NCI-H128 (cell line): ENCODE measurements at regions not wholly inside any gene's neighbourhood (a gene's known extent, or its start where the extent isn't known, plus 50 kb on each side); places are given as distances from the start of the nearest gene placed in this dataset.
"Not testable (repeated sequence)": the region's sequence is repeated elsewhere in the genome, so short reads cannot be mapped to it uniquely, and the experiment has no call there.

Experiments used
- DNase-seq: peaks from one replicate; lab custom pipeline; 2025; ENCODE audit not compliant: unreplicated experiment; lab: John Stamatoyannopoulos, UW

- no peak for DNase-seq
Observed at GRCh38 chr2:16032282-16033031, 92.1 kb downstream of the MYCN start.

GRCh38 chr2:16031848-16032159 is 91.5 kb downstream of the MYCN start:
- no peak for DNase-seq

- DNase-seq = no peak
Observed at GRCh38 chr2:16031058-16031847, 90.9 kb downstream of the MYCN start.

DNA sequence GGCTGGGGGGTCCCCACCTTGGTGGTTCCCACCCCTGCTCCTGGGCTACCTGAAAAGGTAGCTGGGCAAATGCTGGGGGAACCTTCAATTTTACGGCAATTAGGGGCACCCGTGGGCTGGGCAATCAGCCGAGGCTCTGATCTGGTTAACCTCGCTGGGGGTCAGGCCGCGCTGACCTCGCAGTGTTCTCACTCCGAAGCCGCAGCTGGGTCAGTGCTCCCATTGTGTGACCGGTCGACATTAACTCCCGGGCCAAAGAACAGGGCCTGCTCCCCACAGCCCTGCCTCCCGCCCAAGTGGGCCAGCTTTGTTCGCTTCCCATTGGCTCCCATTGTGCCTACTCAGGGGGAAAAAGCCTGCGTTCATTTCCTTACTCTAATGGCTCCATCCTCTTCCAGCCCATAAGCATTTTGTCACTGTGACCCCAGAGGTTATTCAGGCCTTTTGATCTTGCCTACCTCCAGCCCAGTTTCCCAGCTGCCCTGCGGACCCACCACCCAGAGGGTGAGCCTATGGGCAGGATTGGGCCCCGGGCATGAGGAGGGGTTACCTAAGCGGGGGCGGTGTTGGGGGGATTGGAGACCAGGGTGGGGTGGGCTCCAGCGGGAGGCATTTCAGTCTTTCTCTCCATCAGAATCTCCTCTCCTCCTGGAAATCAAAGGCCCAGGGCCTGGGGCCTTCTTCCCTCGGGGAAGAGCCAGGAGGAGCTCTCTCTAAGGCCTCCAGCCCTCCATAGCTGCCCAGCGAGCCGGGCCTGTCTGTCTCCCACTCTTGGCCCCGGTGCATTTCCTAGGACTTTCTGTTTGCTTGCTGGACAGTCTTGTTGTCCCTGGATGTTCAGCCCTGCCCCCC is 90.1 kb downstream of the MYCN start:
- DNase-seq = no peak

DNA sequence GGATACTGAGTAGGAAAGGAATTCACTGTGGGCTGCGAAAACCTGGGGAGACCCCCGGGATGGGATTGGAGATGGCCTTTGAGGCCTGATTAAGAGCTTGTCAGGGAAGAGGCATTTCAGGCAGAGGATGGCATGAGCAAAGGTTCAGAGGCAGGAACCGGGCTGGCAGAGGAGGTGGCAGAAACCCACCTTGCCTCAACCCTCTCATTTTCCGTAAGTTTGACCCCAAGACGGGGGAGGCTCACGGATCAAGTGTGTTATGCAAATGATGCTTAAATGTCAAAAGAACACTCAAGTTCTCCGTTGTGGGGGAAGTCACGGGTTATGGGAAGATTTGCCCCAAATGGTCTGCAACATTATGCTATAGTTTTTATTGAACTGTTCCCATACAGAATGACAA is 88.3 kb downstream of the MYCN start:
- no peak for DNase-seq

DNA sequence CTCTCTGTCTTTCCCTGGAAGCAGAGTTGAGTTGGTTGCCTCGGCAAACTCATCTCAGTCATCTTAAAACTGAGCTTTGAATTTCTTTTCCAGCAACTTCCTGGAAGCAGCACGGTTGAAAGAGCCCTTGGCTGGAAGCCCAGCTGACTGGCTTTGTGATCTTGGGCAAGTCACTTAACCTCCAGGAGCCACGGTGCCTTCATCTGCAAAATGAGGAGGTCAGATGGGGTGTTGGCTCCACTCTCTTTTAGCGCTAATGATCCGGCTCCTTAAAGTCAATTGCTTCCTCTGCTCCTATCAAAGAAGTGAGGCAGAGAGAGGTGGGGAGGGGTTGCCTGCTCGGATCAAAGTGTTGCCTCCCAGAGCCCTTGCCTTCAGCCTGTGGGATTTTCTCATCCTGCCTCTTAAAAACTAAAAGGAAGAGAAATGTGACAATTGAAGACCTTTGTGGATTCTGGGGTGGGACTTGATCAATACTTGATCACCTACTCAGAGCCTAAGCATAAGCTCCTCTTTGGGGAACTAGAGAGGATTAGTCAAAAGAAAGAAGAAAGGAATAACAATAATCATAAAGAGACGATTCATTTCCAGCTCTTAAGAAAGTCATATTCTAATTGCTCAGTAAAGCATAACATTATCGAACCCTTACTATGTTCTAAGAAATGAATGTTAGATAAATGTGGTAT is 86.6 kb downstream of the MYCN start:
- DNase-seq = no peak

DNA sequence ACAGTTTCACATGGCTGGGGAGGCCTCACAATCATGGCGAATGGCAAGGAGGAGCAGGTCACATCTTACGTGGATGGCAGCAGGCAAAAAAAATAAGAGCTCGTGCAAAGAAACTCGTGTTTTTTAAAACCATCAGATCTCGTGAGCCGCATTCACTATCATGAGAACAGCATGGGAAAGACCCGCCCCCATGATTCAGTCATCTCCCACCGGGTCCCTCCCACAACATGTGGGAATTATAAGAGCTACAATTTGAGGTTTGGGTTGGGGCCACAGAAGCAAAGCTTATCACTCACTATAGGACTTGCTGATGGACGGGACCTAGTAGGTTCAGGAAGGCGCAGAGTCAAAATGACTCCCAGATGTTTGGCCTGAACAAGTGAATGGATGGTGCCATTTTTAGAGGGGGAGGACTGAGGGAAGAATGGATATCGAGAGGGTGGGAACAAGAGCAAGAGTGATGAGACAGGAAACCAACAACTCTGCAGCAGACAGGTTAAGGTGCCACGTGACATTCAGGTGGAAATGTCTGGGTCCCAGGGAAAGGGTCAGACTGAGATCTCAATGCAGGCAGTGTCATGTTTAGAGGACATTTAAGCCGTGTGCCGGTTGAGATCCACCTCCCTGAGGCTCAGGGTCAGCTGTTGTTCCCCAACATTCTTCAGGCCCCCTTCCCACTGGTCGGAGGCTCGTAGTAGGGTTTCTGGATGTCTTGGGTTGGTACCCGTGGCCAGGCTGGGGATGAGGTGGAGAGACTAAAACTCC is 85.7 kb downstream of the MYCN start:
- no peak for DNase-seq

- no peak for DNase-seq
Observed at GRCh38 chr2:16025211-16025875, 85.0 kb downstream of the MYCN start.

GRCh38 chr2:16024628-16025027 is 84.3 kb downstream of the MYCN start:
- DNase-seq = not testable (repeated sequence)

- DNase-seq = no peak
Observed at GRCh38 chr2:16023506-16024360, 83.4 kb downstream of the MYCN start.

- no peak for DNase-seq
Observed at GRCh38 chr2:16022548-16023240, 82.3 kb downstream of the MYCN start.

DNA sequence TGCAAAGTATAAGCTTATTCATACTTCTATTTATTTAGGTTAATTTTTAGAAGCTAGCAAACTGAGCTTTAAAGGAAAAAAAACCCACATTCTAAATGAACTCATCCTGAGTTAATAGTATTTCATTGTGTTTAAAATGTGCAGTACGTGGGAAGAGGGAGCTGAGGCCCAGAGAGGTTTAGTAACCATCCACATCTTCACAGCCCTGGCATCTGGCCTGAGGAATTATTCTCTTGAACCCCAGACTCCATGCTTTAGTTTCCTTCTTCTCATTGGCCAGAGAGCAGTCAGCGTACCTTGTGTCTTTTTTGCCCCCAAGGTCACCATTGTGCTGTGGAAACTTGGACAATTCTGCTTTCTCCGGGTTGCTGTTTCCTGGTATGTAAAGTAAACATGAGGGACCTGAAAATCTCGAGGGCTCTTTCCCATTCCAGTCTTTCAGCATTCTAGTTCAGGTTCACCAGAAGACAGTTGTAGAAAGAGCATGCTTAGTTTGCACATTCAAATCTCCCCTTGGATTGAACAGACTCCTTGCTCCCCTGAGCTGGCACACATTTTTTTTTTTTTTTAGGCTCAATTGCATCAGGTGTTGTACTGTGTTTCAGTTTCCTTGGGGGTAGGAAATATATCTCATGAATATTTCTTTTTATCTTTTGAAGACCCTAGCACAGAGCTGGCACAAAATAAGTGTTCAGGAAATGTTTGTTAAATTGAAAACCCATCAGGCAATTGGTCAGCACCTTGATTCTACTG is 81.4 kb downstream of the MYCN start:
- DNase-seq = no peak

DNA sequence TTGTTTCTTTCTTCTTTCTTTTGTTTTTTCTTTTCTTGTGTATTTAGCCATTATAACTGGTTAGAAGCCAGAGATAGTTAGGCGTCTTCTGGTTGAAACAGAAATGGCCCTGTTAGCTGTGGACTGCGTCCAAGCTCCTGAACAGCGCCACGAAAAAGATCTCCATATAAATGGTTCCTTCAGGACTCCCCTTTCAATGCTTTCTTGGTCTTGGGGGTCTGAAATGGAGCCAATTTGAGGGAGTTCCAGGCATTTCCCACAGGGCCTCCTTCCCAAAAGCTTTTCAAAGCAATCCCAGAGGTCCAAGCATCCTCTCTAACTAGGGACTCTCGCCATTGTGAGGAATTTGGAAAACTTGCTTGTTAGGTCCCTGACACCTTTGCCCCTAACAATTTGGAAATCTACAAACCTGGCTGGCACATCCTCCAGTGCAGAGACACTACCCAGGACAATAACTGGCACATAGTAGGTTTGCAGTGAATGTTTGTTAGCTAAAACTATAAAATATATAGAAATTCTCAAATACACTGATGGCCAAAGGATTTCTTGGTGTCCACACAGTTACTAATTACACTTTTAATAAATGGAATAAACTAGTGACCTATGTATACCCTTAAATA is 80.1 kb downstream of the MYCN start:
- no peak for DNase-seq

DNA sequence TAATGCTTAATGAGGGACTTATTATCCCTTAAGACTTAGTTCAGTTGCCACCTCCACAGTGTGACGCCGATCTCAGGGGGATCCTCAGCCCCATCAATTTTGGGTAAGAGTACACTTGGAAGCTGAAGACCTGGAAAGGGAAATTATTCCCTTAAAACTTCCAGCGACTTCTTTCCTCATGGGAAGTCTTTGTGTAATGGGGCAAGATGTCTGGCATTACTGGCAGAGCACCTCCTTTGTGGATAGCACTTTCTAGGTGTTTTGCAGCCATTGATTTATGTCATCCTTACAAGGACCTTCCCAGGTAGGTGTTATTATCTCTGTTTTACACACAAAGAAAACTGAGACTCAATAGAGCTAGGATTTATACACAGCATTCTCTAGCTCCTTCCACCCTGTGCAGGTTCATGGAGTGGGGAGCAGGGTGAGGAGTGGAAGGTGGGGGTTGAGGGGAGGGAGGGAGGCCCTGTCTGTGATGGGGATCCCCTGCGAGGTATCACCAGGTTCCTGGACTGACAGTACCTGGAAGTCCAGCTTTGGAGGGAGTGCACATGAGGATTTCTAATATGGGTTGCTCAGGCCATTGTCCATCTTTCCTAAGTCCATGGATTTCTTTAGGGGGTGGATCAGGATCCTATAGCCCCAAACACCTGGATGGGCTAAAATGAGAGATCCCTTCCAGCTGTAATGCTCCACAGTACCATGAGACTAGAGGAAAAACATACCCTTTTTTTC is 79.4 kb downstream of the MYCN start:
- DNase-seq = no peak

DNA sequence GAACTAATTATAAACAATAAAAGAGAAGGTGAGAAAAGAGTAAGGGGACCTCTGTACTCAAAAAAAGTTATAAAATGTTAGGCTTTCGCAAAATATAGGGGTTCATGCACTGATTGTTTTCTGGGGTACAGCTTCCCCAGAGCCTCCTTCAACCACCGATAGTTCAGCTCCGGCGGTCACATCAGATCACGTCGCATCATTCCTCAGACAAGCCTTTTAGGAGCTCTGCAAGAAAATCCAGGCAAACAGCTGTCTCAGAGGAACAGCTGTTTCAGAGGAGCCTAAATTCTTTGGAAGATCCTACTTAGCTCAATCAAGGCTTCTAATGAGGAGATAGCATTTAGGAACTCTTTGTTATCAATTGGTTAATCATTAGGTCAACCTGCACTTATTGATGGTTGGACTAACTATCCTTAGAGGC is 78.7 kb downstream of the MYCN start:
- DNase-seq = no peak

DNA sequence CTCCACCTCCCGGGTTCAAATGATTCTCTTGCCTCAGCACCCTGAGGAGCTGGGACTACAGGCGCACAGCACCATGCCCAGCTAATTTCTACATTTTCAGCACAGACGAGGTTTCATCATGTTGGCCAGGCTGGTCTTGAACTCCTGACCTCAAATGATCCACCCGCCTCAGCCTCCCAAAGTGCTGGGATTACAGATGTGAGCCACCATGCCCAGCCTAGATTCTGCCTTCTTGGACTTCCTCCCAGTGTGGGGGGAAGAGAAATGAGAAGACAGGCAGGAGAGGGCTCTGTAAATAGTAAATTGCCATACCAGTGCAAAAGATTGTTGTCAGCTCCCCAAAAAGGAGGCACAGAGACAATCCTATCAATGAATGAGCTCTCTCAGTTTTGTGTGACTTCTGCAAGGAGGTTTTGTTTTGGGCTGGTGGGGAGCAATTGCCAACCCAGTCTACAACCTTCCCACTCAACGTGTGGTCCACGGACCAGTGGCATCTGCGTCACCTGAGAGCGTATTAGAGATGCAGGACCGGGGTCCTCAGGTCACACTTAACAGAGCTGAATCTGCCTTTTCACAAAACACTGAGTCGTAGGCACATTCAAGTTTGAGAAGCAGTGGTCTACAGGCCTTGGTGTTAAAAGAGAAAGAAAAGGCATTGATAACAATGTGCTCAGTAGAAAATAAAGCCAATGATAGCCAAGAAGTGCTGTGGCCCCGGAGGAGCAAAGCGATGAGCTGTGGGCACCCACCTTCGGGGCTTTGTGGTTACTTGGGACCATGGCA is 78.1 kb downstream of the MYCN start:
- no peak for DNase-seq
